Myocyte (in vitro differentiated cells): ENCODE measurements at regions not wholly inside any gene's neighbourhood (a gene's known extent, or its start where the extent isn't known, plus 50 kb on each side); places are given as distances from the start of the nearest gene placed in this dataset.

Experiments used
- DNase-seq: peaks from one replicate; pipeline ENCODE4 v3.0.0-alpha.2; 2012; ENCODE audit warnings: low read depth

DNA sequence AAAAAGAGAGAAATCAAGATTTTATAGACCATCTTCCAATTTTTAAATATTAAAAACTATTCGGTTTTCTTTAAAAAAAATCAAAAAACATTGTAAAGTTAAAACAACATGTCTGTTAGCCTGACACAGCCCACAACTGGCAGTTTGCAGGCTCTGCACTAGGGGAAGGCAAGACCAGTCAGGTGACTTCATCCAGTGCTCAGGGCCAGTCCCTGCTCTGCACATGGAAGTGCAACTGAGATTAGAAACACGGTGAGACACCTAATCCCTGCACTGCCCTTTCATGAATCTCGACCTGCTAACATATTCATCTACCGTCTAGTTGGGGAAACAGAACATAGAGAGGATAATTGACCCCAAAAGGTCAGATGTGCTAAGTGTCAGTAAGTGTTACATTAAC, 135.2 kb downstream of the BARD1 start:
- DNase-seq = no peak

DNA sequence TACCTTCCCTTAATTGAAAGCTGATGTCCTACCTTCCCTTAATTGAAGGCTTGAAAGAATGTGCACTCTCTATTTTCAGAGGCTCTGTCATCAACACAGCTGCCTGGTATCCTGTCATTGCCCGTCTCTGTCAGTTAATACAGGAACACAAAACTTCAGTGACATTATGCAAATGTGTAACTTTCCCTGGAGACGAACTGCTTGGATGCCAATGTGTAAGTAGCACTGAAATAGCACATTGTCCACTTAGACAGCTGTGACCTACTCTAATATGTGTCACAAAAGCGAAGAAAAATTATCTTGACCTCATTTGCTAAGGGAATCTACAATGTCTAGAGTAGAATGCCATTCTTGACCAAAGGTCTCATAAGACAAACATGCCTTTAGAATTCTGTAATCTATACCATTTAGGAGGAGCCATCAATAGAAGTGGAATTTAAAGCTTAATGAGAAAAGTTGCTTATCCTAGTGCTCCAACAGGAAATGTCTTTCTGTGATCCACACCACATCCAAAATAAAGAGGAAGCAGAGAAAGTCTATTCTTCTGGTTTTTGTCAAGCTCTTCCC, 138.1 kb downstream of the BARD1 start:
- peak; percentile 64 for DNase-seq

GRCh38 chr2:214652473-214652872, 157.0 kb downstream of the BARD1 start:
- no peak for DNase-seq

DNA sequence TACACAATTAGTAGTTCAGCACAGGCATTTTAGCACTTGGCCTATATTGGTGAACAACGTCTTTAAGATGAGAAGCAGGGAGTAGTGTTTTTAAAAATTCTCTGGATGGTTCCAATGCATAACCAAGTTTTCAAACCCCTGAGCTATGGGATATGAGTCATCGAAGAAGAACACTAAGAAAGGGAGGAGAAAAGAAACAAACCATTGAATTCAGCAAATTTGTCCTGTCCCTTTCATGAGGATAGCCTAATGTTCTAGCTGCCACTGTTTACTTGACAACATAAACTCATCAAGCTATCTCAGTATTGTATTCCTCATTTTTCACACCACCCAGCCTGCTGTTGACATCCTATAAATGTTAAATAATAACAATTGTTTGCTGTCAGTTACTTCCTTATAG, 158.0 kb downstream of the BARD1 start:
- DNase-seq = no peak

DNA sequence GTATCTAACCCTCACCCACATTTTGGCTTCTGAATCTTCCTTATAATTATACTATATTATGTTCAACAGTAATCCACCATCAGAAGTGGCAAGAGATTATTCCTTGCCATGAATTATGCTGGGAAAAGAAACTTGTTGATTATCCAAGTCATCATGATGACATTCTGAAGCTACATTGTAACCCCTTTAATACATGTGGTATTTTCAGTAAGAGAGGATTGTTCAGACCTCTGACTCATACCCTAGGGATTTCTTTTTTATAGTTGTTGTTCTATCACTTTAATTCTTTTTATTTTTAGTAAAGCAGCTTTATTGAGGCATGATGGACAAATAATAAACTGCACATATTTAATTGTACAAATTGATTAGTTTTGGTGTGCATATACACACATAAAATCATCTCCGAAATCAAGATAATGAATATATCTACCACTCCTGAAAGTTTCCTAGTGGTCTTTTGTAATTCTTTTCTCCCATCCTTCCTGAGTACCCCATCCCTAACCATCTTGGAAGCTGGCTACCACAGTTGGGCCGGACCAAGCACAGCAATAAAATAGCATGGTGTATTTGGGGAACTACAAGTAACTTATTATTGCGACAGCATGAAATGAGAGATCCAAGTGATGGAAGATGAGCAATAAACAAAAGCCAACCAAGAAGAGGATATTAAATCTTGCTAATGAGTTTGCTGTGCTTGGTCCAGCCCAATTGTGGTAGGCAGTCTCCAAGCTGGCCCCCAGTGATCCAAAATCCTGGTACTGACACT, 159.9 kb downstream of the BARD1 start:
- peak; percentile 55 for DNase-seq

GRCh38 chr2:214648520-214648919, 161.0 kb downstream of the BARD1 start:
- no peak for DNase-seq

- DNase-seq = no peak
Observed at GRCh38 chr2:214631406-214631805, 178.1 kb downstream of the BARD1 start.

DNA sequence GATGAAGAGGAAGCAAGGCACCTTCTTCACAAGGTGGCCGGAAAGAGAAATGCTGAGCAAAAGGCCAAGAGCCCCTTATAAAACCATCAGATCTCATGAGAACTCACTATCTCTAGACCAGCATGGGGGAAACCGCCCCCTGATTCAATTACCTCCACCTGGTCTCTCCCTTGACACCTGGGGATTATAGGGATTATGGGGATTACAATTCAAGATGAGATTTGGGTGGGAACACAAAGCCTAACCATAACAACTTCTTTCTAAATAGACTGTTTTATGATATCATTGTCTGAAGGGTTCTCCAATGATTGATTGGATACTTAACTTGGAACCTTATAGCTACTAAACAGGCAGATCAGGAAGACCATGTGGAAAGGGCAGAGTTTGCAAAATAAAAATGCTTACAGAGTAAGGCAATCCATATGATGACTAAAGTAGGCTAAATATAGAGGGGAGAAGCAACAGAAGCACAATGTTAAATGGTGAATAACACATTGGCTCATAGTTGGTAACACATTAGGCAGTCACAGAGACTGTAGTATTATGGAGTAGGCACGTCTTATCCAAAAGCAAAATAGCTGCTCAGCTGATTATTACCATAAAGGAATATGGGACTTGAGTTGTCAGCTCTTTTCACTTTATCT, 179.0 kb downstream of the BARD1 start:
- no peak for DNase-seq

DNA sequence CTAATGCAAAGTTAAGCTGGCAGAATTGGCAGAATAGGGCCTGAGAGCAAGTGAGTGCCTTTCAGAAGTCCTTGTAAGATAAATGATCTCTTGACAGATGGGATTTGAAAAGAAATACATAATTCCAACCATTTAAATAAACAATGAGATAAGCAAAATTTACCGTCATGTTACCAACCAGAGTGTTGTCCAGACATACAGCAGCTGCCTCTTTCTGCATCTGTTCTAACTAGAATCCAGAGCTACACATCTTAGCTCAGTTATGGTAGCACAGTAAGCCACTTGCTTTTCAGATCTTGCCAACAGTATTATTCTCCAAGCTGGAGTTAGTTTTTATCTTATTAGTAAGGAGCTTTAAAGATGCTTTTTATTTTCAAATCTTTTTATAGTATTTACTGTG, 179.6 kb downstream of the BARD1 start:
- no peak for DNase-seq
